ENCODE measurements at regions not wholly inside any gene's neighbourhood (a gene's known extent, or its start where the extent isn't known, plus 50 kb on each side); places are given as distances from the start of the nearest gene placed in this dataset.

DNA sequence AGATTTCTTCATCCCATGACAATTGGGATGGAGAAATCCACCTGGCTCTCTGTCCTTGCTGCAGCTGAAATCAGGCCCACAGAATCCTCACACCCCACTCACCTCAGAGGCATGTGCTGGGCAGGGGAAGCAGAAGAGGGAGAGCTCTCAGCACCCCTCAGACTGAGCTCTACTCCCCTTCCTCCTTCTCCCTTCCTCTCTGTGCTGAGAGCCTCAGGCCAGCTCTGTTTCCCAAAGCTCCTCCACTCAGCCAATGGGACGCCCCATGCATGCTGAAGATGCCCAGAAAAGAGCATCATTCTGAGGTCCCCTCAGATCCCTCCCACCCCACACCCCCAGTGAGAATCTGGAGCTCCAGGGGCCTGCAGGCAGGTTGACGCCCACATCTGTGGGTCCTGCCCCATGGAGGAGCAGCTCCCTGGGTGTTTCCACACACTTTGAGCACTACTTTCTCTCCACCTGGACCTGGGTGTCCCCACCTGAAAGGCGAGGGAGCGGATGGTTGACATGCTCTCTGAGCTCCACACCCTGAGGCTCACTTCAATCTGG lies 637.7 kb upstream of the ID2 start:
- H3K27me3 ChIP-seq = no peaks in the 10 kb centered on the region
- no peaks in the 10 kb centered on the region for H3K4me1 ChIP-seq (replicated peaks in 1 of 2)
- no peak for TF ChIP-seq POLR2A (IDR thresholded peaks at IDR 0.05)
- TF ChIP-seq CTCF (IDR thresholded peaks at IDR 0.05) = no peak
- DNase-seq = no peak
- H3K36me3 ChIP-seq (replicated peaks in 1 of 2) = no peaks in the 10 kb centered on the region
- no peak overlapping the region for H3K4me3 ChIP-seq
- intact Hi-C loops (cut with DNase I) = no loop called here
- 96 to 100% (median 98%) methylated on average over 4 of the region's 4 CpGs for WGBS, 4 donors
- H3K9me3 ChIP-seq (replicated peaks in 1 of 3) = no peaks in the 10 kb centered on the region
- H3K27ac ChIP-seq = no peak overlapping the region

- intact Hi-C loops (cut with DNase I) = no loop called here
- TF ChIP-seq POLR2A (IDR thresholded peaks at IDR 0.05) = no peak
- TF ChIP-seq CTCF (IDR thresholded peaks at IDR 0.05) = no peak
- WGBS, 4 donors = 90 to 94% (median 93%) methylated on average over 6 of the region's 6 CpGs
These were observed 636.7 kb upstream of the ID2 start for GRCh38 chr2:8045081-8045614.

GRCh38 chr2:8046849-8047248 lies 635.0 kb upstream of the ID2 start:
- intact Hi-C loops (cut with DNase I) = no loop called here
- H3K9me3 ChIP-seq (replicated peaks in 1 of 3) = no peaks in the 10 kb centered on the region
- no peaks in the 10 kb centered on the region for H3K27me3 ChIP-seq
- no peak overlapping the region for H3K4me3 ChIP-seq
- DNase-seq = no peak
- 96 to 98% (median 96%) methylated on average over 5 of the region's 5 CpGs for WGBS, 4 donors
- TF ChIP-seq POLR2A (IDR thresholded peaks at IDR 0.05) = no peak
- no peak for TF ChIP-seq CTCF (IDR thresholded peaks at IDR 0.05)
- no peaks in the 10 kb centered on the region for H3K36me3 ChIP-seq (replicated peaks in 1 of 2)
- no peak overlapping the region for H3K27ac ChIP-seq
- H3K4me1 ChIP-seq (replicated peaks in 1 of 2) = no peaks in the 10 kb centered on the region

More at GRCh38 chr2:8045081-8045614, 636.7 kb upstream of the ID2 start:
- no peak for DNase-seq
- no peaks in the 10 kb centered on the region for H3K27me3 ChIP-seq
- no peak overlapping the region for H3K27ac ChIP-seq
- H3K4me3 ChIP-seq = no peak overlapping the region
- H3K4me1 ChIP-seq (replicated peaks in 1 of 2) = no peaks in the 10 kb centered on the region
- H3K9me3 ChIP-seq (replicated peaks in 1 of 3) = no peaks in the 10 kb centered on the region
- no peaks in the 10 kb centered on the region for H3K36me3 ChIP-seq (replicated peaks in 1 of 2)

- Histone ChIP-seq H3K27me3 (no peaks in the 10 kb centered on the region), H3K9me3 (replicated peaks in 1 of 3) (no peaks in the 10 kb centered on the region), H3K4me1 (replicated peaks in 1 of 2) (no peaks in the 10 kb centered on the region), H3K36me3 (replicated peaks in 1 of 2) (no peaks in the 10 kb centered on the region), H3K27ac (no peak overlapping the region), H3K4me3 (no peak overlapping the region)
- peak in 3 of 7 donors; percentile 17 to 54 (median 24) for DNase-seq
- WGBS, 4 donors = 69 to 76% (median 70%) methylated on average over 3 to 4 of the region's 4 CpGs
- no peak for TF ChIP-seq CTCF (IDR thresholded peaks at IDR 0.05)
- TF ChIP-seq POLR2A (IDR thresholded peaks at IDR 0.05) = no peak
- intact Hi-C loops (cut with DNase I) = no loop called here
These were observed 632.7 kb upstream of the ID2 start for GRCh38 chr2:8049176-8049575.

Measured in adrenal gland (tissue), 9 donors.